ENCODE measurements at regions not wholly inside any gene's neighbourhood (a gene's known extent, or its start where the extent isn't known, plus 50 kb on each side); places are given as distances from the start of the nearest gene placed in this dataset.

DNA sequence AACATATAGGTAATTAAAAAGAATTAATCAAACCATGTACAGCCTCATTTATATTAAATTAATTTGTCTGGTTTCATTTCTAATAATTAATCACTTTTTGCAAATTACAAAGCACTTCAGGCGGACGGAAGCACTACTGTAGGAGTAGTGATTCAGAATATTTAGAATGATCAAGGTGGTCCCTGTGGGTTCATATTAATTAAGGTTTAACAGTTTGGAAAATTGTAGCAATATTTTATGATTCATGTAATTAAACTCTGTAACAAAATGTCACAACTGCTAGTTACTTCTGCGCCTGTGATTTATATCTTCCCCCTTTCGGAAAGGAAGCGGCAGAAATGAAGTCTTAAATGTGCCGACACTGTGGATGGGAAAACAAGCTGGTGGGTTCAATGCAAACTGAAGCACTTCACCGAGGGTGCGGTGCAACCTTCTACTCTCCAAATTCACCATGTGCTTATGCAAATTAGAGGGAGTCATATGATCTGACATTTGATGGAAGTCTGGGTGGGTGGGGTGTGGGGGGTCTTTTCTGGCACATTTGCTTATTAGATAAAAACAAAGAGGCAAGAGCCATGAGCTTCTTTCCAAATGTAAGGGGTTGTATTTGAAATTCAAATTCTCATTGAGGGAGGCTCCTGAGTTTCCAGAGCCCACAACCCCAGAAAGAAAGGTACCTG lies 679.4 kb downstream of the TOX3 start:
- TF ChIP-seq CTCF (IDR thresholded peaks at IDR 0.05; ENCODE audit: insufficient read depth, low read length) = no peak
- TF ChIP-seq SPI1 (IDR thresholded peaks at IDR 0.05; ENCODE audit: borderline replicate concordance, low read depth) = no peak
- TF ChIP-seq, protein P1, sequence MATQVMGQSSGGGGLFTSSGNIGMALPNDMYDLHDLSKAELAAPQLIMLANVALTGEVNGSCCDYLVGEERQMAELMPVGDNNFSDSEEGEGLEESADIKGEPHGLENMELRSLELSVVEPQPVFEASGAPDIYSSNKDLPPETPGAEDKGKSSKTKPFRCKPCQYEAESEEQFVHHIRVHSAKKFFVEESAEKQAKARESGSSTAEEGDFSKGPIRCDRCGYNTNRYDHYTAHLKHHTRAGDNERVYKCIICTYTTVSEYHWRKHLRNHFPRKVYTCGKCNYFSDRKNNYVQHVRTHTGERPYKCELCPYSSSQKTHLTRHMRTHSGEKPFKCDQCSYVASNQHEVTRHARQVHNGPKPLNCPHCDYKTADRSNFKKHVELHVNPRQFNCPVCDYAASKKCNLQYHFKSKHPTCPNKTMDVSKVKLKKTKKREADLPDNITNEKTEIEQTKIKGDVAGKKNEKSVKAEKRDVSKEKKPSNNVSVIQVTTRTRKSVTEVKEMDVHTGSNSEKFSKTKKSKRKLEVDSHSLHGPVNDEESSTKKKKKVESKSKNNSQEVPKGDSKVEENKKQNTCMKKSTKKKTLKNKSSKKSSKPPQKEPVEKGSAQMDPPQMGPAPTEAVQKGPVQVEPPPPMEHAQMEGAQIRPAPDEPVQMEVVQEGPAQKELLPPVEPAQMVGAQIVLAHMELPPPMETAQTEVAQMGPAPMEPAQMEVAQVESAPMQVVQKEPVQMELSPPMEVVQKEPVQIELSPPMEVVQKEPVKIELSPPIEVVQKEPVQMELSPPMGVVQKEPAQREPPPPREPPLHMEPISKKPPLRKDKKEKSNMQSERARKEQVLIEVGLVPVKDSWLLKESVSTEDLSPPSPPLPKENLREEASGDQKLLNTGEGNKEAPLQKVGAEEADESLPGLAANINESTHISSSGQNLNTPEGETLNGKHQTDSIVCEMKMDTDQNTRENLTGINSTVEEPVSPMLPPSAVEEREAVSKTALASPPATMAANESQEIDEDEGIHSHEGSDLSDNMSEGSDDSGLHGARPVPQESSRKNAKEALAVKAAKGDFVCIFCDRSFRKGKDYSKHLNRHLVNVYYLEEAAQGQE (IDR thresholded peaks at IDR 0.05; ENCODE audit: insufficient replicate concordance, low read depth) = no peak
- TF ChIP-seq POLR2AphosphoS5 (IDR thresholded peaks at IDR 0.05; ENCODE audit: low read depth) = no peak

Measured in HL-60 (cell line).